Trophoblast cell (in vitro differentiated cells and primary cell): ENCODE measurements at regions not wholly inside any gene's neighbourhood (a gene's known extent, or its start where the extent isn't known, plus 50 kb on each side); places are given as distances from the start of the nearest gene placed in this dataset.

ENCODE experiments used
- DNase-seq, 2 donors: peaks; one replicate each; pipeline ENCODE4 v3.0.0-alpha.2; 2016
- H2AFZ ChIP-seq: 2 replicates; pipeline ENCODE4 v1.6.1; 2013; ENCODE audit warnings: low read length, moderate library complexity, mild to moderate bottlenecking; ENCODE audit not compliant: insufficient read depth, poor library complexity
- H2AK5ac ChIP-seq: 2 replicates; pipeline ENCODE4 v1.6.1; 2013; ENCODE audit warnings: mild to moderate bottlenecking, low read length
- H2BK120ac ChIP-seq: 2 replicates; pipeline ENCODE4 v1.6.1; 2013; ENCODE audit warnings: low read length, mild to moderate bottlenecking, moderate library complexity; ENCODE audit not compliant: insufficient read depth, poor library complexity
- H2BK12ac ChIP-seq: 2 replicates; pipeline ENCODE4 v1.6.1; 2013; ENCODE audit warnings: mild to moderate bottlenecking, low read length, moderate library complexity
- H2BK5ac ChIP-seq: 2 replicates; pipeline ENCODE4 v1.6.1; 2013; ENCODE audit warnings: low read length, low read depth, moderate library complexity, mild to moderate bottlenecking; ENCODE audit not compliant: poor library complexity
- H3K14ac ChIP-seq: 2 replicates; pipeline ENCODE4 v1.6.1; 2013; ENCODE audit warnings: mild to moderate bottlenecking, low read length
- H3K18ac ChIP-seq: 2 replicates; pipeline ENCODE4 v1.6.1; 2013; ENCODE audit warnings: mild to moderate bottlenecking, low read length
- H3K23ac ChIP-seq: 2 replicates; pipeline ENCODE4 v1.6.1; 2013; ENCODE audit warnings: low read length
- H3K27ac ChIP-seq: 2 replicates; pipeline ENCODE4 v1.5.1; 2013; ENCODE audit warnings: low read depth, mild to moderate bottlenecking, inconsistent platforms, low read length, moderate library complexity
- H3K27me3 ChIP-seq: 2 replicates; pipeline ENCODE4 v1.6.1; 2013; ENCODE audit warnings: inconsistent platforms, mild to moderate bottlenecking, low read length, moderate library complexity; ENCODE audit not compliant: insufficient read depth
- H3K36me3 ChIP-seq, 2 experiments: 1 replicate in 1 of 2; 2 replicates in 1 of 2; pipeline ENCODE4 v1.6.1; 2013; ENCODE audit warnings: low read length in 2 of 2, mild to moderate bottlenecking in 2 of 2, moderate library complexity in 1 of 2; ENCODE audit not compliant: insufficient read depth in 2 of 2, control insufficient read depth in 1 of 2
- H3K4ac ChIP-seq: 2 replicates; pipeline ENCODE4 v1.6.1; 2013; ENCODE audit warnings: low read depth, mild to moderate bottlenecking, low read length, moderate library complexity
- H3K4me1 ChIP-seq, 2 experiments: 1 replicate in 1 of 2; 2 replicates in 1 of 2; pipeline ENCODE4 v1.6.1; 2013; ENCODE audit warnings: low read length in 2 of 2, mild to moderate bottlenecking in 2 of 2, moderate library complexity in 1 of 2; ENCODE audit not compliant: insufficient read depth in 2 of 2, control insufficient read depth in 1 of 2
- H3K4me2 ChIP-seq: 2 replicates; pipeline ENCODE4 v1.6.1; 2013; ENCODE audit warnings: inconsistent platforms, mild to moderate bottlenecking, low read length, moderate library complexity
- H3K4me3 ChIP-seq: 2 replicates; pipeline ENCODE4 v1.5.1; 2013; ENCODE audit warnings: mild to moderate bottlenecking, low read depth, low read length, inconsistent platforms
- H3K79me1 ChIP-seq: one replicate; pipeline ENCODE4 v1.6.1; 2013; ENCODE audit warnings: low read length
- H3K79me2 ChIP-seq: 2 replicates; pipeline ENCODE4 v1.6.1; 2013; ENCODE audit warnings: low read length, mild to moderate bottlenecking; ENCODE audit not compliant: control insufficient read depth, insufficient read depth, poor library complexity
- H3K9ac ChIP-seq: 2 replicates; pipeline ENCODE4 v1.6.1; 2013; ENCODE audit warnings: mild to moderate bottlenecking, low read length
- H3K9me3 ChIP-seq: 2 replicates; pipeline ENCODE4 v1.6.1; 2013; ENCODE audit warnings: low read depth, mild to moderate bottlenecking, control low read depth, inconsistent platforms, low read length; ENCODE audit not compliant: insufficient read depth
- H4K12ac ChIP-seq: 2 replicates; pipeline ENCODE4 v1.6.1; 2013; ENCODE audit warnings: low read depth, mild to moderate bottlenecking, low read length, moderate library complexity
- H4K8ac ChIP-seq: 2 replicates; pipeline ENCODE4 v1.6.1; 2013; ENCODE audit warnings: low read depth, mild to moderate bottlenecking, low read length, moderate library complexity
- H4K91ac ChIP-seq: one replicate; pipeline ENCODE4 v1.6.1; 2013; ENCODE audit warnings: low read depth, mild to moderate bottlenecking, low read length, moderate library complexity
- WGBS: extraction: QIAGEN DNeasy Blood & Tissue Kit; methylation state at CpG from one replicate; pipeline ENCODE4 v1.1.7; 2013; ENCODE audit warnings: missing lambda C conversion rate; ENCODE audit not compliant: insufficient read length, insufficient coverage; ENCODE audit errors: extremely low coverage; 5-methylcytosine and 5-hydroxymethylcytosine counted together

GRCh38 chr1:68373173-68373572 is 76.6 kb downstream of the RPE65 start:
- H3K23ac ChIP-seq = no peak overlapping the region
- DNase-seq = no peak
- H3K36me3 ChIP-seq = no peaks in the 10 kb centered on the region
- H3K14ac ChIP-seq = no peak overlapping the region
- no peak overlapping the region for H2BK120ac ChIP-seq
- H3K4me2 ChIP-seq = no peak overlapping the region
- no CpG with 5 or more reads among the region's 18 CpGs for WGBS
- H3K18ac ChIP-seq = no peak overlapping the region
- no peaks in the 10 kb centered on the region for H3K79me2 ChIP-seq
- no peak overlapping the region for H3K27ac ChIP-seq
- H3K9ac ChIP-seq = no peak overlapping the region
- no peaks in the 10 kb centered on the region for H3K27me3 ChIP-seq
- no peak overlapping the region for H4K91ac ChIP-seq
- no peak overlapping the region for H3K4ac ChIP-seq
- no peak overlapping the region for H3K4me3 ChIP-seq
- no peak overlapping the region for H2AK5ac ChIP-seq
- no peak overlapping the region for H4K12ac ChIP-seq
- H3K79me1 ChIP-seq = no peaks in the 10 kb centered on the region
- no peak overlapping the region for H2BK12ac ChIP-seq
- H2AFZ ChIP-seq = no peak overlapping the region
- no peak overlapping the region for H2BK5ac ChIP-seq
- H3K9me3 ChIP-seq = no peaks in the 10 kb centered on the region
- no peaks in the 10 kb centered on the region for H3K4me1 ChIP-seq
- no peak overlapping the region for H4K8ac ChIP-seq

GRCh38 chr1:68372487-68372886 is 77.3 kb downstream of the RPE65 start:
- Histone ChIP-seq H3K18ac (no peak overlapping the region), H2BK120ac (no peak overlapping the region), H3K4me3 (no peak overlapping the region), H2BK5ac (no peak overlapping the region), H4K91ac (no peak overlapping the region), H3K14ac (no peak overlapping the region), H3K79me2 (no peaks in the 10 kb centered on the region), H4K12ac (no peak overlapping the region), H2BK12ac (no peak overlapping the region), H3K23ac (no peak overlapping the region), H3K9ac (no peak overlapping the region), H3K79me1 (no peaks in the 10 kb centered on the region), H4K8ac (no peak overlapping the region), H3K4ac (no peak overlapping the region), H3K27me3 (no peaks in the 10 kb centered on the region), H3K36me3 (no peaks in the 10 kb centered on the region), H3K9me3 (peaks cover 1% of the 10 kb centered on the region), H3K4me2 (no peak overlapping the region), H2AK5ac (no peak overlapping the region), H3K4me1 (no peaks in the 10 kb centered on the region), H3K27ac (no peak overlapping the region), H2AFZ (no peak overlapping the region)
- WGBS = no CpG with 5 or more reads among the region's 6 CpGs
- DNase-seq = no peak

- Histone ChIP-seq H2BK5ac (no peak overlapping the region), H3K4ac (no peak overlapping the region), H3K23ac (no peak overlapping the region), H2BK120ac (no peak overlapping the region), H3K4me2 (no peak overlapping the region), H3K14ac (no peak overlapping the region), H3K27ac (no peak overlapping the region), H2AFZ (no peak overlapping the region), H3K79me2 (no peaks in the 10 kb centered on the region), H3K4me1 (no peaks in the 10 kb centered on the region), H4K8ac (no peak overlapping the region), H2BK12ac (no peak overlapping the region), H4K91ac (no peak overlapping the region), H3K79me1 (no peaks in the 10 kb centered on the region), H3K9ac (no peak overlapping the region), H4K12ac (no peak overlapping the region), H2AK5ac (no peak overlapping the region), H3K9me3 (peaks cover 2% of the 10 kb centered on the region), H3K36me3 (no peaks in the 10 kb centered on the region), H3K27me3 (no peaks in the 10 kb centered on the region), H3K4me3 (no peak overlapping the region), H3K18ac (no peak overlapping the region)
- WGBS = no CpG with 5 or more reads among the region's 1 CpG
- no peak for DNase-seq
Measured at GRCh38 chr1:68370101-68370915, 79.4 kb downstream of the RPE65 start.

- H2AK5ac ChIP-seq = no peak overlapping the region
- no CpG with 5 or more reads among the region's 5 CpGs for WGBS
- no peaks in the 10 kb centered on the region for H3K36me3 ChIP-seq
- H3K9ac ChIP-seq = no peak overlapping the region
- no peak overlapping the region for H2AFZ ChIP-seq
- H3K4me3 ChIP-seq = no peak overlapping the region
- peaks cover 2% of the 10 kb centered on the region for H3K9me3 ChIP-seq
- no peak overlapping the region for H2BK5ac ChIP-seq
- H3K27ac ChIP-seq = no peak overlapping the region
- H2BK12ac ChIP-seq = no peak overlapping the region
- no peak overlapping the region for H2BK120ac ChIP-seq
- H3K4me2 ChIP-seq = no peak overlapping the region
- no peaks in the 10 kb centered on the region for H3K79me2 ChIP-seq
- no peak overlapping the region for H3K4ac ChIP-seq
- H3K79me1 ChIP-seq = no peaks in the 10 kb centered on the region
- no peak overlapping the region for H4K8ac ChIP-seq
- no peaks in the 10 kb centered on the region for H3K4me1 ChIP-seq
- no peak overlapping the region for H3K14ac ChIP-seq
- no peak overlapping the region for H4K12ac ChIP-seq
- H4K91ac ChIP-seq = no peak overlapping the region
- DNase-seq = no peak
- no peak overlapping the region for H3K23ac ChIP-seq
- H3K27me3 ChIP-seq = no peaks in the 10 kb centered on the region
- no peak overlapping the region for H3K18ac ChIP-seq
Measured at GRCh38 chr1:68366572-68366971, 83.2 kb downstream of the RPE65 start.
